ENCODE measurements at regions not wholly inside any gene's neighbourhood (a gene's known extent, or its start where the extent isn't known, plus 50 kb on each side); places are given as distances from the start of the nearest gene placed in this dataset.

GRCh38 chr19:30710721-30711120, 338.5 kb downstream of the ZNF536 start:
- TF ChIP-seq CTCF (IDR thresholded peaks at IDR 0.05) (no peak), POLR2A (IDR thresholded peaks at IDR 0.05) (no peak)

All from prostate gland (tissue), 2 donors.